ENCODE measurements at regions not wholly inside any gene's neighbourhood (a gene's known extent, or its start where the extent isn't known, plus 50 kb on each side); places are given as distances from the start of the nearest gene placed in this dataset.

DNA sequence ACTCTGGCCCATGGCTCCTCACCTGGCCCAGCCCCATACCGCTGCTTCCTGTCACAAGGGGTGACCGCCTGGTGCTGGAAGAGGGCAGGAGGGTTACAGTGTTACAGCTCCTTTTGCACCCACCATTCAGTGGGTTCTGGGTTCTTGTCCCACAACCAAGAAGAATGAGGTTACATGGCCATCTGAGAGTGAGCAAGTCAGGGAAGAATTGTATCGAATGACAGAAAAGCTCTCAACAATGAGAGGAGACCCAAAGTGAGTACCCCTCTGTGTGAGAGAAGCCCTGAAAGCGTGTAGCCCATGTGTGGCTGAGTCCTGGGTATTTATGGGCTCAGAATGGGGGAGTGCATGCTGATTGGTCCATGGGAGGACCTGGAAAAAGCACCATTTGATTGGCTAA, 888.5 kb downstream of the ADGRL2 start:
- no peak for DNase-seq (ENCODE audit: low read depth)

DNA sequence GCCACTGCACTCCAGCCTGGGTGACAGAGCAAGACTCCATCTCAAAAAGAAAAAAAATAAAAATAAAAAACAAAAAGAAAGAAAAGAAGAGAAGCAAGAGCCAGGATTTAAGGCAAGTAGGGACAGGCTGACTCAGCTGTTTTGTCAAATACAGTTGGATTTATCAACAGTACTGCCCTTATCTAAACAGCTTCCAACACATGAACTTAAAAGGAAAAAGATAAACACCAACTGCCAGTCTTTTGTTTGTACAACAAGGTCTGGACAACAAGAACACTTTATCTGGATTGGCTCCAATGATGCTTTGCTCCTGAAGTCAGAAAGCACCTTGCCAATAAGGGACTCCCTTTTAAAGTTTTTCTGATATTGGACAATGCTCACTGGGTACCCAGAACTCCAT, 886.0 kb downstream of the ADGRL2 start:
- DNase-seq (ENCODE audit: low read depth), result no peak

DNA sequence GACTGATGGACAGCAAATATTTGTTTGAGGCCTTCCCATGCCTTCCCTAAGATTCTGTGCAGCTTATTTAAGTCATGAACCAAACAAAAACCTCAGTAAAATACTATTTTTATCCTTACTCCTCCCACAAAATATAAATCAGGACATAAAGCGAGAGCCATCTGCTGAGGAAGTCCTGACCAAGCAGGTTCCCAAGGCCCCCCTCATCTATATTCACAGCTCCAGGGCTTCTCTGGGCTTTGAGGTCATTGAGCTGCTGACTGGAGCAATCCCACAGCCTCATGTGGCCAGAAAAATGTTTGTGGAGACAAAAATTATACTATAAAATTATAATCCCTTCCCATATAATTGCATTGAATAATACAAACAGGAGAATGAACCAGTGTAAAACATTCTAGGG, 846.2 kb downstream of the ADGRL2 start:
- no peak for DNase-seq (ENCODE audit: low read depth)

DNA sequence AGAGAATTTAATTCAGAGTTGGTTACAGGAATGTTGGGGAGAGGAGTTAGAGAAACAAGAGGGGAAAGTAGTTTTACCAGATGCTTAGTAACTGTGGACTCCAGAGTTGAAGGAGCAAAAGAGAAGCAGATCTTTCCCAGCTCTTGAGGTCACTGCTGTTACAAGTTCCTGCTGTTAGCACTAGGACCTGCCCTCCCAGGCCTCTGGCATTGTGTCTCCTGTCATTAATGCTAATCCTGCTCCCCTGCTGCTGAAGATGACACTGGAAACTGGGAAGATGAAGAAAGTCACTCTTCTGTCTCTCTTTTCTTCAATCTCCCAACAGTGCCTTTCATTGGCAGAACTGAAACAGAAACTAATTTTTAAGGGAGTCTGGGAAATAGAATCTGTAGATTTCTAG, 845.6 kb downstream of the ADGRL2 start:
- no peak for DNase-seq (ENCODE audit: low read depth)

DNA sequence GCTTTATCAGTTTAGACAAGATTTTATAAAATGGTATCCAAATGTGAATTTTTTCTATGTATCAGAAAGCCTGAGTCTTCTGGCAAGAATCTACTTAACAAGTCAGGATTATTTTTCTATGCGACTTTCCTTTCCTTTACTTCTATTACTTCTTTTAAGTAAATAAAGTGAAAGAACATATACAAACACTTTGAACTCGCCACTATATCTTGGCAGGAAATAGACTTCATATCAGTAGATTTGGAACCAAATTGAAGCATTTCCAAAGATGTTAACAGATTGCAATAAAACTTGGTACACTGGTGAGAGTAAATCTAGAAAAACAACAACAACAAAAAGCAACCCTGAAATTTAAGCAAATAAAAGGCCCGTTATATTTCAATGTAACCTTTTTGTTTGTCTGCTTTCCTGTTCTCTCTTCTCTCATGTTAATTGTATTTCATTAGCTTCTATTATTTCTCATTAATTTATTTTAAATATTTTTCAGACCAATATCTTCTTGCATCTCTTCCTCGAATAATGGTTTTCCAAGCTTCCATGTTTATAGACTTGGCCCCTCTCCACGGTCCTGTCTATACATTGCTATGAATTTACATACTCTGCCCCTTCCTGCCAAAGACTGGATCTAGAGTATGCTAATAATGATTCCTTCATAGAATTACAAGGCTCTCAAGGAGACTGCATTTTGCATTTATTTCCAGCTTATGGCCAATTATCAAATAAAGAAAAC, 843.6 kb downstream of the ADGRL2 start:
- no peak for DNase-seq (ENCODE audit: low read depth)

DNA sequence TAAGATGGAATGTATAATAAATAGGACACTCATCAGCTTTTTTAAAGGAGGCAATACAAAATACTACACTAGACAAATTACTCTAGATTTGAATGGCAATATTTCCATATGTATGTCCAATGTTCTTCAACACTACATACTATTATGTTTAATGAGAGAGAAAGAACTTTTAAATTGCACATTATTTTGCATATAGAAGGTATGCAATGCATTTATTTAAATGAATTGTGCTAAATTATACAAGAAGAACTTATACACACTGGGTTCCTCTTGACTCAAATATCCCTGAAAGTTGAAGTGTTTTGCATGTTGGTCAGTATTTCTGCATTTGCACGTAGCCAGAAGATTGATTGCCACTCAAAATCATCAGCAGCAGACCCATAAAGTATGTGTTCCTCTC, 839.6 kb downstream of the ADGRL2 start:
- no peak for DNase-seq (ENCODE audit: low read depth)

DNA sequence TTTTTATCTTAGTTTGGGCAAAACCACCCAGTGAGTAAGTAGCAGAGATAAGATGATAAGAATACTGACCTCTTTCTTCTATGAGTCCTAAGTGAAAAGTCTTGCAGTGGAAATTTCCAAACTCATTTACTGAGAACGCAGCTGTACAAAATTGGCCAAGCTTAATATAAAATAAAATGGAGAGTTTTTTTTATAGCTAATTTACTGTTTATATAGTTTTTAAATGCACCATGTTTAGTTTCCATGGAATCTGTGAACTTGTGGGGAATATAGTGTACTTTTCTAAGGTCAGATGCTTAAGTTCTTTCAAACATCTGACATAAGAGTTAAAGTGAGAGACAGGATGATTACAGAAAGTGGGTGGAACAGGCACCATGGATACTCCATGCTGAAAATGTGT, 833.5 kb downstream of the ADGRL2 start:
- no peak for DNase-seq (ENCODE audit: low read depth)

DNA sequence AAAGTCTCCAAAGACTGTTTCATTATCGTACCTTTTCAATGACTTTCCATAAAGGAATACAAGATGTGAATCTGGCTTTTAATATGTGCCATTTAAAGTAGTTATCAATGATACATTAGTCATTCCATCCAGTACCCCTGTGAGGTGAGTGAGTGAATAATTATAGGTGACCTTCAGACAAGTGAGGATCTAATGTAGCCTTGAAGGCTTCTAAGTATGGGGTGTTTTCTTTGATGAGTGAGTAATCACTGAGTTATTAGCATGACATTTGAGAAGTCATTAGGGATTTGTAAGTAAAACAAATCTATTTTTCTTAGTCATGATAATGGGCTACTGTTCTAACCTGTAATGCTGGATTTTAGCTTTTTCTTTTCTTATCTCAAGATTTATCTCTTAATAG, 831.4 kb downstream of the ADGRL2 start:
- DNase-seq (ENCODE audit: low read depth), result no peak

DNA sequence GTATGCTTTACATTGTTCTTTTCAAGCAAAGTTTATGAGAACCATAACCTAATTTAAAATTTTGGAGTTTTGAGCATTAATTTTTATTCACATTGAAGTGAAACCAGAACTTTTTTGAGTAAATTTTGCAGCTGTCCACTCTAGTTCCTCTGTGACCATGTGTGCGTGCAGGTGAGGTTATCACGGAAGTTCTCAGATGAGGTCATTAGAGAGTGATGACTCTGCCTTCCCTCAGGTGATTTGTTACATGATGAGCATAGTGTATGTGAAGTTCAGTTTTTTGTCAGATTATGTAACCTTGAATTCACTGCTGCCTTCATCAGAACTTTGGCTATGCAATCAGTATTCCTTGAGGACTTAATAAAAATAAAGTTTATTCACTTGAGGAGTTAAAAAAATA, 828.2 kb downstream of the ADGRL2 start:
- no peak for DNase-seq (ENCODE audit: low read depth)

DNA sequence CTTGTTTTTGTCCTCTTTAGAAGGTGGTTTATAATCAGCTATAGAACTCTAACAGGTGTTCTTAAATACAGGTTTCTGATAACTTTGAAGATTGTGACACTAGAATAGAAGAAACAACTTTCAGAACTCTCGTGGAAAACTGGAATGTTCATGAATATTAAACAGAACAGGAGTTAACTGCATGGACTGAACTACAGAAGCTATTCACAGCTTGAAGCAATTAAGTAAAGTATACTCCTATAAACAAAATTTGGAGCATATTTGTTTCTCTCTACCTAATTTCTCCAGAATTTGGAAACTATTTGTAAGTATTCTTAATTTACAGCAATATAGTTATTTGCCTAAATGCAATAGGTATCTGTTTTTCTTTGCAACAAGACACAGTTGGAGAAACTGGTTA, 824.8 kb downstream of the ADGRL2 start:
- DNase-seq (ENCODE audit: low read depth), result no peak

DNA sequence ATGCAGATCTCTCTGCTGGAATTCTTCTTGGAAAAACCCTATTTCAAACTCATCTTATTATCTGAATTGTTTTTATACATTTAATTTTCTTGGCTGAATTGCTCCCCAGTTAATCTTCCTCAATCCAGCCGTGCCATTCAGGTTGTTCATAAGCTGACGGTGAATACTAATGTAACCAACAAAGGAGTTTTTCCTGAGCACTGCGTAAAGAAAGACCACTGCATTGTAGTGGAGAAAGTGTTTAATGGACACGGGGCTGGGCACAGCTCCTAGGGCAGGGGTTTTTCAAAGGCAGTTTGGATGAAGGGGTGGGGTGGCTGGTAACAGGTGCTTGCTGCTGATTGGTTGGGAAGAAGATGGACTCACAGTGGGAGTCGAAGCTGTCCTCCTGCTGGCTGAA, 820.3 kb downstream of the ADGRL2 start:
- no peak for DNase-seq (ENCODE audit: low read depth)

DNA sequence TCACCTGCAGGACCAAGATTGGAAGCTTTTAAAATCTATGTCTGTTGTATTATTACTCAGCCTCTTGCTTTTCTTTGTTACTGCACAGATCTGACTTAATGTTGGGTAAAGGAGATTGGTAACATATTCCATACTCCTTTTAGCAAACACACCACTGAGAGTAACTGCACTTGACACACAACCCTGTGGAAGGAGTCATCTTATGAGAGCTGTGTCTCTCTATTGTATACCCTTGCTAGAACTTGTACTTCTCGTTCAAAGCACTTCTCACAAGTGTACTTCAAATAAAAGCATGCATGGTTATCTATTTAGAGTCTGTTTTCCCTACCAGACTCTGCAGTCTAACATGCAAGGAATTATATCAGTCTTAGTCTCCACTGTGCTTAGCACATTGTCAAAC, 813.4 kb downstream of the ADGRL2 start:
- no peak for DNase-seq (ENCODE audit: low read depth)

DNA sequence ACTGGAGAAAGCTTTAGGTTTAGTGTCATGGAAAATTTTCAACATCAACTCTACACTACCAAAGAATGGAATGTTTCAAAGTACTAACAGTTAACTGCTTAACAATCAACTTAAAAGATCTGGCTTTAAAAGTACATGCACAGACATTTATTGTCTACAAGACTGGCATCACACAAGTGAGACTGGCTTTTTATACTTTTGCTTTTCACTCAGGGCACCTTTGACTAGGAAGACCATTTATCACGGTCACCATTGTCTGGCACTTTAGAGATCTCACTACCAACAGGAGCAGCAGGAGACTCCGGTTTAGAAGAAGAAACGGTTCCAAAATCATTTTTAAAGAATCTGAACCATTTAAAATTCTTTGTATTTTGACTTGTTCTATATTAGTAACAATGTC, 812.3 kb downstream of the ADGRL2 start:
- no peak for DNase-seq (ENCODE audit: low read depth)

DNA sequence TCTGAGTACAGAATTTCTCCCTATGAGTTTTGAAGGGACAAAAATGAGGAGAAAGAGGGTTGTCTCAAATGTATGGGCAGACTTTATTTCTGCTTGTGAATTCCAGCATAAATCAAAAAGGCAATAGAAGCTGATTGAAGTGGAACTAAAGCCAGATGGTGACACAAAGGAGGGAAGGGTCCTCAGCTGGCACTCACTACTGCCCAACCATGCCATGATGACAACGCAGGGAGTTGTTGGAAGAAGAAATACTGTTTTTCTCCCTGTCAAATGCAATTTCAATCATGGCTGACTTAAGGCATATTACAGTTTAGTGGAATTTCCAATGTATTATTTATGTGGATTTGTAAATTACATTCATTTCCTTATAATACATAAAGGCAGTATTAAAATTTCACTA, 805.8 kb downstream of the ADGRL2 start:
- no peak for DNase-seq (ENCODE audit: low read depth)

DNA sequence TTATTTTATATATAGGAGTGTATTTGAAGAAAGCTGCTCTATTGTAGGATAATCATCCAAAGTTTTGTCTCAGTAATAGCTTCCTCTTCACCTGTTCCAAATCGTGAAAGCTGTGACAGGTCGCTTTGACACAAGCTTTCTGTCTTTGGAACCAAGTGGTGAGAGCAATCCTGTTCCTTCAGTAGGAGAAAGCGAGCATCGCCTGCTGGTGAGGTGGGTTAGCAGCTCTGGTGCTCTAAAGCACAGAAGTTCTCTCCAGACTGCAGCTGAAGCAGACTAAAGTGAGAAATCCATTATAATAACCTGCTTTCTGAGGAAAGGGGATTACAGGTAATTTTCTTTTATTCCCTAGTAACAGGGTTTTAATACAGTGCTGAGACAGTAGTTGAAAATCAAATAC, 803.8 kb downstream of the ADGRL2 start:
- no peak for DNase-seq (ENCODE audit: low read depth)

DNA sequence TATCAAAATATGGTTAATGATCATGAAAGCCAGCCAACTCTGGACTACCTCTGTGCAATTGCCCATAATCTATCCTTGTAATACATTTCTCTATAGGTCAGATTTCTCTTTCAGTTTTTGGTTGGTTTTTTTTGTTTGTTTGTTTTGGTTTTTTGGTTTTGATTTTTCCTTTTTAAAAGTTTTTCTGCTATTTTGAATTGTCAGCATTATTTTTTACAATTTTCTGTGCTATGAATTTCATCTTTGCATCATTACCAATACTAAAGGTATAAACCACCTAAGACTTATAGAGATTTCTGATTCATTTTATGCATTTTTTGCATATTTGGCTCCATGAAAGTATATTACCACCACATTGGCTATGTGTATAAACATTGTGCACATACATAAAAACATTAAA, 799.6 kb downstream of the ADGRL2 start:
- DNase-seq (ENCODE audit: low read depth), result no peak

DNA sequence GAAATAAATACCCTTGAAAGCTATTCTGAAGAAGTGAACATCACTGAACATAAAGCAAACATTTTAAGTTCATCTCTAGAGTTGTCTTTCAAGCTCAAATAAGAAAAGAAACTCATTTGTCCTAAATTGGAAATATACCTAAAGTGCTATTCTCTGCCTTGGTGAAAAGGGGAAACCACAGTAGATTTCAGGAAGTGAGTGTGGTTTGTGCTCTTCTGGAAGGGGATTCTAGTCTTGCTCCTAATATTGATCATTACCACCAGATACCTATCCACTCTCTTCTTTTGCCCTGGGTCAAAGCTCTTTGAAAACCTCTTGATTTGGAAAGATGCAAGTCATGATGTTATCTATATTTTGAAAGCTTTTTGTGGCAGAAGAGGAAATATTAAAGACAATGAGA, 798.1 kb downstream of the ADGRL2 start:
- DNase-seq (ENCODE audit: low read depth), result no peak

DNA sequence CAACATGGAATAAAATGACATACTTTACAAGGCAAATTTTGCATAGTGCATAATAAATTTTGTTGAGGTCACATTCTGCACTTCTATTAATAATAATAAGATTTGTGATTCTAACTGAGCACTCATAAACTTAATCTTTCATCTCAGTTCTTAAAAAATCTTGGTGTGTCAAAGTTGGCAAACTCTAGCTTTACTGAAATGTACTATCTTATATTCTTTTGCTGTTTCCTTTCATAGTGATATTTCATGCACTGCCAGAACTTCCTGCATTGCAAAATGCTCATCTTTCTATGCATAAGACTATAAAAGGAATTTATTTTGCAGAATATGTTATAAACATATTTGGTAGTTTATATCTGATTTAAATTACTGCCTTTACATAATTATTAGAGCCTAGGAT, 797.6 kb downstream of the ADGRL2 start:
- DNase-seq (ENCODE audit: low read depth), result no peak

DNA sequence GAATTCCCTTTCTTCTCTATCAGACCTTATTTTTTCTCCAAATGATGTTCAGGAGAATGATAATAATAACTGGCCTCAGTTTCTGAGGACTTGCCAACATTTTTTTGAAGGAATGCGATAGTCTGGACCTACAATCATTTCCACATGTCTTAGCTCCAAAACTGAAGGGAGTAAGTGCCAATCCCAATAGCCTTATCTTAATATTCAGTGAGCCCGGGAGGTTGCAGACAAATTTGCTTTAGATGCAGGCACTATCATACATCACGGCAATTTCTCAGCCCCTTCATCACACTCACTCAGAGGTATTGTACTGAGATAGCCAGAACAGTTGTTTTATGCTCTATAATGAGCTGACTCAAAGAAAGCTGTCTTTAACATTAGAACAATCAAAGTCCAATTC, 796.9 kb downstream of the ADGRL2 start:
- DNase-seq (ENCODE audit: low read depth), result no peak

DNA sequence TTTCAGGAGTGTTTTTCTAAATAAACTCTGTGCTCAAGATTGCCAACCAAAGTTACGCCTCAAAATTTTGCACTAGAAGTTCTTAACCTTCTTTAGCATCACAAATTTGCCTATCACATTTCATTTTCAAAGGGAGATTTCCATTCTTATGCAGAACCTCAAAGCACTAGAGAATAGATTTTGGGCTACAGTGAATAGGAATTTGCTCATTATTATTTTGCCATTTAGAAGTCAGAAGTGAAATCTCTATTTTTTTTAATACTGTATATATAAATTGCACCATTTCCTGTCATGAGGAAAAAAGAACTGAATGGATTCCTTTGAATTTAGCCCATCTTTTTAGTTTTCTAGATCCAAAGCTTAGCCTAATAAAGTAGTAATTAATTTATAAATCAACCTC, 796.4 kb downstream of the ADGRL2 start:
- no peak for DNase-seq (ENCODE audit: low read depth)

DNA sequence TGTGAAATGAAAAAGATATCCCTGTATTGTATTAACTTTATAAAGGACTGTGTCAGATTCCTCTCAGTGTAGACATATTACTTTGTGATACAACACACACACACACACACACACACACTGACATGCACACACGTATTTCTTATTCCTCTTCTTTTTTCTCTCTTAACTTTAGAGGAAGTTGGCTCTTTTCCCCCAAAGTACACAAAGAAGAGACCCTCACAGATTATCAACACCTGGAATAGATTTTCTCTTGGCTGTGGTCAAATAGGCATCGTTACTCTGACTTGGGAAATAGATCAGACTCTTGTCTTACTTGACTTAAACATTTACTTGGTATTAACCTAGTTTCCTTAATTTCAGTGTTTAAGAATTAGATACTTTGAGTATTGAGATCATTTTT, 792.8 kb downstream of the ADGRL2 start:
- no peak for DNase-seq (ENCODE audit: low read depth)

DNA sequence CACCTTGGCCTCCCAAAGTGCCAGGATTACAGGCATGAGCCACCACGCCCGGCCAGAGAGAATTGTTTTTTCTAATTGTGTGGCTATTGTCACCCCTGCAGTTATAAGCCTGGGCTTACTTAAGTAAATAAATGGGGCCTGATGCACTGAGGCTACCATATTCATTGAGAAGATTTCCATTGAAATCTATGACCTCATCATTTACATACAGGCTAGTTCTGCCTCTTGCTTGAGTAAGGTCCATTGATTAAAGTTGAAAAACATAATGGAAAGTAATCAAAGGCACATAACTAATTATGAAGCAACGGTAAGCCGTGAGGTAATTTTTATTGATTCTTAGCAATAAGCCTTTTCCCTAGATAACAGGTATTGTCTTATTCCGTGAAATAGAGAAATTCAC, 788.9 kb downstream of the ADGRL2 start:
- no peak for DNase-seq (ENCODE audit: low read depth)

DNA sequence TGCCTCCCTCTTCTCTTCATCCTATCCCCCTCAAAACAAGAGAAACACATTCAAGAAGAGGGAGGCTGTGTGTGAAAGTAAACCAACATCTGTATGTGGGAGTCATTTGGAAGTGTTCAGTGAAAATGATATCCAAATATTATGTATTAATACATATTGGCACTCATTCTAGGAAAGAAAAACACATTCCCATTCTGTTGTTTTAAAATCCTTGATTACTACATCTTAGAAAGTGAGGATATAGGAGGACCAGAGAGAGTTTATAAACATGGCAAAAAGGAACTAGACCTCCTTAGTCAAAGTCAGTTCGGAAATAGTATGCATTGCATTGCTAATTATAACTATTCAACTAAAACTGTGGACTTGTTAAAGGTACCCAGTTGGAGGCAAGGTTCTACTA, 786.6 kb downstream of the ADGRL2 start:
- DNase-seq (ENCODE audit: low read depth), result no peak

DNA sequence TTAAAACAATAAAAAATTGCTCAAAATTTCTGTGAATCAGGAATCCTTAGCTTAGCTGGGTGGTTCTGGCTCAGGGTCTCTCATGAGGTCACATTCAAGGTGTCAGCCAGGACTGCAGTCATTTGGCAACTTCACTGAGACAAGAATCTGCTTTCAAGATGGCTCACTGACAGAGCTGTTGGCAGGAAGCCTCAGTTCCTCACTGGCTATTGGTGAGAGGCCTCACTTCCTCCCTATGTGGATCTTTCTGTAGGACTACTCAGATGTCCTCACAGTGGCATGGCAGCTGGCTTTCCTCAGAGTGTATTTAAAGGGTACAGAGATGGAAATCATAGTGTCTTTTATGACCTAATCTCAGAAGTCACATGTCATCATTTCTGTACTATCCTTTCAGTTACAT, 785.7 kb downstream of the ADGRL2 start:
- no peak for DNase-seq (ENCODE audit: low read depth)

DNA sequence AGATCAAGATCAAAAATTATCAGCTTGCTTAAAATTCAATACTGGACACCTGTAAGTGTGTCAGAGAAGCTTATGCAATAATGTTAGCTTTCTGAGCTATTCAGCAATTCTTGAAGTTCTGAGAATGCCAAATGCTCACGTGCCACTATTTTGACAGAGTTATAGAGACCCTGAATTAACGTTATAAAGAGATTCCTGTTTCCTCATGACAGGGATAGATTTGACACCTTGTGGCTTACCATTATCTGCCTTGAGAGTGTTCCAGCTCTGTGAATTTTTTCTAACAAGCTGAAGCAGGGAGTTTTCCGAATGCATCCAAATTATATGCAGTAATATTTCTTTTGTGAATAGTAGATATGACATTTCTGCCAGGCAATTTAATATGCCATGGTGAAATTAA, 781.6 kb downstream of the ADGRL2 start:
- no peak for DNase-seq (ENCODE audit: low read depth)

Measured in T follicular helper cell (primary cell).